Neural cell (in vitro differentiated cells): ENCODE measurements at regions not wholly inside any gene's neighbourhood (a gene's known extent, or its start where the extent isn't known, plus 50 kb on each side); places are given as distances from the start of the nearest gene placed in this dataset.
A peak's percentile ranks its signal among the peaks of the same experiment; 100 is the strongest.

Experiments used
- H2AFZ ChIP-seq: fragments of 200-600, 300-800 bp; sonication (generic), shearing (Covaris generic); 2 replicates; pipeline ENCODE4 v1.6.0; 2014; ENCODE audit warnings: low read depth, mild to moderate bottlenecking, antibody characterized with exemption, low read length, moderate library complexity
- H3F3A ChIP-seq: fragments of 200-600 bp; shearing (Covaris generic); 2 replicates; pipeline ENCODE4 v1.6.1; 2016; ENCODE audit warnings: mild to moderate bottlenecking, moderate library complexity, mixed read lengths, antibody characterized with exemption, low read length; ENCODE audit not compliant: insufficient read depth, poor library complexity, severe bottlenecking
- H3K27ac ChIP-seq: fragments of 200-600, 300-800 bp; sonication (generic), shearing (Covaris generic); 2 replicates; pipeline ENCODE4 v1.5.1; 2014; ENCODE audit warnings: mild to moderate bottlenecking, low read length, moderate library complexity
- H3K27me3 ChIP-seq: fragments of 300-800, 200-600 bp; sonication (generic), shearing (Covaris generic); 2 replicates; pipeline ENCODE4 v1.6.0; 2014; ENCODE audit warnings: mild to moderate bottlenecking, low read depth, low read length, moderate library complexity; ENCODE audit not compliant: insufficient read depth
- H3K36me3 ChIP-seq: fragments of 300-800, 200-600 bp; sonication (generic), shearing (Covaris generic); 2 replicates; pipeline ENCODE4 v1.5.1; 2014; ENCODE audit warnings: mild to moderate bottlenecking, antibody characterized with exemption, low read length, moderate library complexity; ENCODE audit not compliant: insufficient read depth
- H3K4me2 ChIP-seq: fragments of 300-800, 200-600 bp; sonication (generic), shearing (Covaris generic); 2 replicates; pipeline ENCODE4 v1.6.0; 2014; ENCODE audit warnings: mild to moderate bottlenecking, low read length
- H3K4me3 ChIP-seq: fragments of 300-800, 200-600 bp; sonication (generic), shearing (Covaris generic); 2 replicates; pipeline ENCODE4 v1.5.1; 2014; ENCODE audit warnings: mild to moderate bottlenecking, low read length, moderate library complexity
- H3K79me2 ChIP-seq: fragments of 200-600 bp; shearing (Covaris generic); replicated peaks from 2 replicates; pipeline ENCODE4 v1.6.0; 2014; ENCODE audit warnings: mild to moderate bottlenecking, low read length, moderate library complexity; ENCODE audit not compliant: insufficient read depth
- H3K9ac ChIP-seq: fragments of 300-800, 200-600 bp; sonication (generic), shearing (Covaris generic); 2 replicates; pipeline ENCODE4 v1.6.1; 2016; ENCODE audit warnings: mild to moderate bottlenecking, low read length, mixed read lengths
- H3K9me2 ChIP-seq: fragments of 200-600 bp; shearing (Covaris generic); 2 replicates; pipeline ENCODE4 v1.6.1; 2016; ENCODE audit warnings: mild to moderate bottlenecking, low read length, mixed read lengths; ENCODE audit not compliant: insufficient read depth
- H3K9me3 ChIP-seq: fragments of 200-600, 300-800 bp; sonication (generic), shearing (Covaris generic); 2 replicates; pipeline ENCODE4 v1.6.1; 2016; ENCODE audit warnings: mild to moderate bottlenecking, mixed run types, low read length, moderate library complexity, mixed read lengths
- H4K20me1 ChIP-seq: fragments of 200-600 bp; shearing (Covaris generic); 2 replicates; pipeline ENCODE4 v1.6.1; 2016; ENCODE audit warnings: mild to moderate bottlenecking, mixed run types; ENCODE audit not compliant: insufficient read depth
- CTCF ChIP-seq: fragments of 450-650 bp; IDR thresholded peaks from 2 replicates; pipeline ENCODE4 v1.5.1; 2014; ENCODE audit warnings: antibody characterized with exemption, mild to moderate bottlenecking, moderate library complexity; ENCODE audit not compliant: poor library complexity, severe bottlenecking
- EP300 ChIP-seq: fragments of 450-650 bp; conservative IDR thresholded peaks from 2 replicates; pipeline ENCODE4 v1.6.1; 2014; ENCODE audit warnings: antibody characterized with exemption, mild to moderate bottlenecking, moderate library complexity; ENCODE audit not compliant: poor library complexity, severe bottlenecking
- EZH2 ChIP-seq: fragments of 200-600, 300-800 bp; shearing (Covaris generic), sonication (generic); IDR thresholded peaks from 2 replicates; pipeline ENCODE4 v1.6.1; 2014; ENCODE audit warnings: antibody characterized with exemption, low read length, borderline replicate concordance, mild to moderate bottlenecking; ENCODE audit not compliant: insufficient read depth, poor library complexity, severe bottlenecking
- MXI1 ChIP-seq: fragments of 450-650 bp; conservative IDR thresholded peaks from 2 replicates; pipeline ENCODE4 v1.6.1; 2014; ENCODE audit warnings: antibody characterized with exemption, mild to moderate bottlenecking; ENCODE audit not compliant: poor library complexity, severe bottlenecking
- POLR2AphosphoS5 ChIP-seq: IDR thresholded peaks from 2 replicates; pipeline ENCODE4 v1.6.1; 2012
- RAD21 ChIP-seq: fragments of 450-650 bp; conservative IDR thresholded peaks from 2 replicates; pipeline ENCODE4 v1.6.1; 2014; ENCODE audit warnings: antibody characterized with exemption, mild to moderate bottlenecking, moderate library complexity
- REST ChIP-seq: IDR thresholded peaks from 2 replicates; pipeline ENCODE4 v1.6.1; 2012; ENCODE audit warnings: borderline replicate concordance
- SMC3 ChIP-seq: fragments of 450-650 bp; conservative IDR thresholded peaks from 2 replicates; pipeline ENCODE4 v1.6.1; 2014; ENCODE audit warnings: antibody characterized with exemption, mild to moderate bottlenecking, moderate library complexity; ENCODE audit not compliant: poor library complexity
- TAF1 ChIP-seq: IDR thresholded peaks from 2 replicates; pipeline ENCODE4 v1.6.1; 2012; ENCODE audit warnings: low read depth

- Histone ChIP-seq H3K27me3 (no peaks in the 10 kb centered on the region), H3K79me2 (no peaks in the 10 kb centered on the region), H3K27ac (peak overlapping the region; percentile 65), H3K4me3 (peak overlapping the region; percentile 3), H3K4me2 (peak overlapping the region; percentile 6), H2AFZ (no peak overlapping the region), H3K9ac (peak overlapping the region; percentile 4), H3K9me3 (no peaks in the 10 kb centered on the region), H3K36me3 (no peaks in the 10 kb centered on the region), H3K9me2 (no peaks in the 10 kb centered on the region), H3F3A (no peaks in the 10 kb centered on the region), H4K20me1 (no peaks in the 10 kb centered on the region)
- TF ChIP-seq CTCF: no peak
- no peak for TF ChIP-seq SMC3
- TF ChIP-seq TAF1: no peak
- TF ChIP-seq EZH2: no peak
- TF ChIP-seq POLR2AphosphoS5: no peak
- peak; percentile 28 for TF ChIP-seq RAD21
- TF ChIP-seq EP300: peak; percentile 64
- no peak for TF ChIP-seq MXI1
- peak; percentile 83 for TF ChIP-seq REST
These were observed 767.0 kb upstream of the RAB6C start for GRCh38 chr2:129212299-129212958.

- H3F3A ChIP-seq: no peaks in the 10 kb centered on the region
- H4K20me1 ChIP-seq: no peaks in the 10 kb centered on the region
- H3K4me2 ChIP-seq: no peak overlapping the region
- no peaks in the 10 kb centered on the region for H3K9me2 ChIP-seq
- H3K9me3 ChIP-seq: no peaks in the 10 kb centered on the region
- H3K36me3 ChIP-seq: no peaks in the 10 kb centered on the region
- no peak overlapping the region for H2AFZ ChIP-seq
- H3K27ac ChIP-seq: no peak overlapping the region
- H3K4me3 ChIP-seq: no peak overlapping the region
- no peak overlapping the region for H3K9ac ChIP-seq
- TF ChIP-seq MXI1 (no peak), REST (no peak), SMC3 (no peak), TAF1 (no peak), POLR2AphosphoS5 (no peak), RAD21 (no peak), EZH2 (no peak), EP300 (no peak), CTCF (no peak)
- no peaks in the 10 kb centered on the region for H3K27me3 ChIP-seq
- H3K79me2 ChIP-seq: no peaks in the 10 kb centered on the region
These were observed 755.4 kb upstream of the RAB6C start for GRCh38 chr2:129224022-129224421.
